Esophagus muscularis mucosa (tissue), 4 donors: ENCODE measurements at regions not wholly inside any gene's neighbourhood (a gene's known extent, or its start where the extent isn't known, plus 50 kb on each side); places are given as distances from the start of the nearest gene placed in this dataset.

Experiments used
- CTCF ChIP-seq, 3 experiments: fragments of 200-600 bp in 2 of 3; fragments of 450-650 bp in 1 of 3; sonication (generic) in 2 of 3; IDR thresholded peaks; one replicate each; pipeline ENCODE4 v1.5.1; 2017 to 2019; ENCODE audit warnings: antibody characterized with exemption in 3 of 3, mild to moderate bottlenecking in 2 of 3, moderate library complexity in 1 of 3
- EP300 ChIP-seq: sonication (generic); formaldehyde crosslinking; IDR thresholded peaks from one replicate; pipeline ENCODE4 v1.6.1; 2017; ENCODE audit warnings: antibody characterized with exemption
- POLR2A ChIP-seq: fragments of 450-650 bp; IDR thresholded peaks from one replicate; pipeline ENCODE4 v1.6.1; 2017; ENCODE audit warnings: antibody characterized with exemption, moderate library complexity, mild to moderate bottlenecking, low read depth
- POLR2AphosphoS5 ChIP-seq, 2 donors: sonication (generic); formaldehyde crosslinking; IDR thresholded peaks; one replicate each; pipeline ENCODE4 v1.6.1; 2017; ENCODE audit warnings: antibody characterized with exemption in 2 of 2

GRCh38 chr10:53682885-53683284 is 910.3 kb upstream of the MBL2 start:
- TF ChIP-seq CTCF (IDR thresholded peaks at IDR 0.05) (no peak), POLR2AphosphoS5 (IDR thresholded peaks at IDR 0.05) (no peak), POLR2A (no peak), EP300 (no peak)
